BJ (cell line): ENCODE measurements at regions not wholly inside any gene's neighbourhood (a gene's known extent, or its start where the extent isn't known, plus 50 kb on each side); places are given as distances from the start of the nearest gene placed in this dataset.

Experiments
- CTCF ChIA-PET: fragments of 350-600 bp; formaldehyde crosslinking; extraction: SDS; loops from one replicate; lab custom pipeline; 2021; ENCODE audit warnings: antibody characterized with exemption, inconsistent platforms; lab: Yijun Ruan, JAX
- POLR2A ChIA-PET: fragments of 300-600 bp; sonication (Branson Sonifier 250); formaldehyde crosslinking; extraction: SDS; loops from one replicate; lab custom pipeline; 2021; ENCODE audit warnings: antibody characterized with exemption; lab: Charles Lee
- DNase-seq: peaks from one replicate; pipeline ENCODE4 v3.0.0-alpha.2; 2011; ENCODE audit warnings: low read depth
- H3K27me3 ChIP-seq: 2 replicates; pipeline ENCODE4 v1.6.0; 2011; ENCODE audit warnings: low read length; ENCODE audit not compliant: control insufficient read depth, insufficient read depth
- H3K36me3 ChIP-seq: 2 replicates; pipeline ENCODE4 v1.5.1; 2011; ENCODE audit warnings: low read length; ENCODE audit not compliant: control insufficient read depth, insufficient read depth
- H3K4me3 ChIP-seq: 2 replicates; pipeline ENCODE4 v1.5.1; 2011; ENCODE audit warnings: low read depth, mild to moderate bottlenecking, control low read depth, low read length
- CTCF ChIP-seq: IDR thresholded peaks from 2 replicates; pipeline ENCODE4 v1.5.1; 2011; ENCODE audit warnings: low read depth, mild to moderate bottlenecking, control low read depth, inconsistent platforms, low read length, moderate library complexity; ENCODE audit not compliant: insufficient read depth

- TF ChIP-seq CTCF, result no peak
- ChIA-PET CTCF (no interaction called here), POLR2A (no interaction called here)
- DNase-seq, result no peak
- Histone ChIP-seq H3K4me3 (no peak overlapping the region), H3K27me3 (no peaks in the 10 kb centered on the region), H3K36me3 (no peaks in the 10 kb centered on the region)
Measured at GRCh38 chr11:116112087-116112935, 608.1 kb upstream of the CADM1 start.

- no peaks in the 10 kb centered on the region for H3K27me3 ChIP-seq
- H3K36me3 ChIP-seq, result no peaks in the 10 kb centered on the region
- TF ChIP-seq CTCF, result no peak
- no peak overlapping the region for H3K4me3 ChIP-seq
- ChIA-PET CTCF (no interaction called here), POLR2A (no interaction called here)
- no peak for DNase-seq
Measured at GRCh38 chr11:116111546-116111945, 607.3 kb upstream of the CADM1 start.

- Histone ChIP-seq H3K4me3 (no peak overlapping the region), H3K27me3 (no peaks in the 10 kb centered on the region), H3K36me3 (no peaks in the 10 kb centered on the region)
- CTCF ChIA-PET, result no interaction called here
- DNase-seq, result no peak
- no peak for TF ChIP-seq CTCF
- POLR2A ChIA-PET, result no interaction called here
Measured at GRCh38 chr11:116110802-116111201, 606.6 kb upstream of the CADM1 start.

GRCh38 chr11:116110356-116110755 lies 606.1 kb upstream of the CADM1 start:
- Histone ChIP-seq H3K36me3 (no peaks in the 10 kb centered on the region), H3K27me3 (no peaks in the 10 kb centered on the region), H3K4me3 (no peak overlapping the region)
- DNase-seq, result no peak
- TF ChIP-seq CTCF, result no peak
- ChIA-PET CTCF (no interaction called here), POLR2A (no interaction called here)

- ChIA-PET CTCF (no interaction called here), POLR2A (no interaction called here)
- Histone ChIP-seq H3K36me3 (no peaks in the 10 kb centered on the region), H3K4me3 (no peak overlapping the region), H3K27me3 (no peaks in the 10 kb centered on the region)
- DNase-seq, result no peak
- TF ChIP-seq CTCF, result no peak
Measured at GRCh38 chr11:116109228-116109627, 605.0 kb upstream of the CADM1 start.
